ENCODE measurements at regions not wholly inside any gene's neighbourhood (a gene's known extent, or its start where the extent isn't known, plus 50 kb on each side); places are given as distances from the start of the nearest gene placed in this dataset.

- DNase-seq, result no peak
These were observed 127.6 kb upstream of the ACP3 start for GRCh38 chr3:132189601-132190000.

- DNase-seq, result no peak
These were observed 121.1 kb upstream of the ACP3 start for GRCh38 chr3:132196113-132196512.

GRCh38 chr3:132198516-132198915, 118.7 kb upstream of the ACP3 start:
- no peak for DNase-seq

- DNase-seq, result no peak
These were observed 117.8 kb upstream of the ACP3 start for GRCh38 chr3:132199451-132199850.

GRCh38 chr3:132202586-132202985, 114.6 kb upstream of the ACP3 start:
- no peak for DNase-seq

GRCh38 chr3:132203889-132204596, 113.2 kb upstream of the ACP3 start:
- DNase-seq, result no peak

- DNase-seq, result no peak
These were observed 111.6 kb upstream of the ACP3 start for GRCh38 chr3:132205609-132206008.

- no peak for DNase-seq
These were observed 107.4 kb upstream of the ACP3 start for GRCh38 chr3:132209855-132210254.

GRCh38 chr3:132210476-132211346, 106.5 kb upstream of the ACP3 start:
- DNase-seq, result no peak

GRCh38 chr3:132211896-132212295, 105.3 kb upstream of the ACP3 start:
- no peak for DNase-seq

- DNase-seq, result no peak
These were observed 98.1 kb upstream of the ACP3 start for GRCh38 chr3:132218817-132219755.

GRCh38 chr3:132220986-132221385, 96.2 kb upstream of the ACP3 start:
- no peak for DNase-seq

GRCh38 chr3:132222868-132223538, 94.2 kb upstream of the ACP3 start:
- DNase-seq, result no peak

- no peak for DNase-seq
These were observed 91.5 kb upstream of the ACP3 start for GRCh38 chr3:132225664-132226063.

GRCh38 chr3:132228923-132229322, 88.3 kb upstream of the ACP3 start:
- DNase-seq, result peak; percentile 23

- no peak for DNase-seq
These were observed 87.6 kb upstream of the ACP3 start for GRCh38 chr3:132229641-132230040.

GRCh38 chr3:132230156-132231000, 86.8 kb upstream of the ACP3 start:
- no peak for DNase-seq

GRCh38 chr3:132231633-132232032, 85.6 kb upstream of the ACP3 start:
- peak; percentile 66 for DNase-seq

- DNase-seq, result no peak
These were observed 84.9 kb upstream of the ACP3 start for GRCh38 chr3:132232231-132232792.

- no peak for DNase-seq
These were observed 80.2 kb upstream of the ACP3 start for GRCh38 chr3:132236701-132237651.
